GM23248 (cell line): ENCODE measurements at regions not wholly inside any gene's neighbourhood (a gene's known extent, or its start where the extent isn't known, plus 50 kb on each side); places are given as distances from the start of the nearest gene placed in this dataset.
"Not testable (repeated sequence)": the region's sequence is repeated elsewhere in the genome, so short reads cannot be mapped to it uniquely, and the experiment has no call there.

Source experiments
- DNase-seq: peaks from one replicate; pipeline ENCODE4 v3.0.0-alpha.2; 2015
- H2AFZ ChIP-seq: fragments of 200-600 bp; sonication (generic); 2 replicates; pipeline ENCODE4 v1.6.1; 2016; ENCODE audit warnings: antibody characterized with exemption
- H3F3A ChIP-seq: fragments of 200-600 bp; sonication (generic); 2 replicates; pipeline ENCODE4 v1.6.1; 2016; ENCODE audit warnings: mild to moderate bottlenecking, antibody characterized with exemption, mixed run types; ENCODE audit not compliant: insufficient read depth
- H3K27ac ChIP-seq: fragments of 200-600 bp; sonication (generic); 2 replicates; pipeline ENCODE4 v1.5.1; 2016; ENCODE audit warnings: mild to moderate bottlenecking
- H3K27me3 ChIP-seq: fragments of 200-600 bp; sonication (generic); replicated peaks from 2 replicates; pipeline ENCODE4 v1.6.1; 2016; ENCODE audit warnings: mild to moderate bottlenecking; ENCODE audit not compliant: insufficient read depth
- H3K36me3 ChIP-seq: fragments of 200-600 bp; sonication (generic); 2 replicates; pipeline ENCODE4 v1.6.1; 2016; ENCODE audit warnings: low read depth, mild to moderate bottlenecking
- H3K4me1 ChIP-seq: fragments of 200-600 bp; sonication (generic); 2 replicates; pipeline ENCODE4 v1.6.1; 2016; ENCODE audit warnings: mild to moderate bottlenecking; ENCODE audit not compliant: insufficient read depth
- H3K4me2 ChIP-seq: fragments of 200-600 bp; sonication (generic); one replicate; pipeline ENCODE4 v1.6.1; 2016; ENCODE audit warnings: mild to moderate bottlenecking; ENCODE audit not compliant: unreplicated experiment
- H3K4me3 ChIP-seq: fragments of 200-600 bp; sonication (generic); 2 replicates; pipeline ENCODE4 v1.5.1; 2016; ENCODE audit warnings: mild to moderate bottlenecking
- H3K79me2 ChIP-seq: fragments of 200-600 bp; sonication (generic); 2 replicates; pipeline ENCODE4 v1.6.1; 2016; ENCODE audit warnings: mild to moderate bottlenecking; ENCODE audit not compliant: insufficient read depth
- H3K9ac ChIP-seq: fragments of 200-600 bp; sonication (generic); 2 replicates; pipeline ENCODE4 v1.6.1; 2016; ENCODE audit warnings: mild to moderate bottlenecking
- H3K9me2 ChIP-seq: fragments of 200-600 bp; sonication (generic); 2 replicates; pipeline ENCODE4 v1.6.1; 2016; ENCODE audit warnings: mixed run types, mild to moderate bottlenecking, moderate library complexity; ENCODE audit not compliant: insufficient read depth
- H3K9me3 ChIP-seq: fragments of 200-600 bp; sonication (generic); one replicate; pipeline ENCODE4 v1.6.1; 2017; ENCODE audit warnings: low read depth
- H4K20me1 ChIP-seq: fragments of 200-600 bp; sonication (generic); 2 replicates; pipeline ENCODE4 v1.6.0; 2016; ENCODE audit not compliant: insufficient read depth
- EZH2 ChIP-seq: fragments of 200-600 bp; sonication (generic); IDR thresholded peaks from 2 replicates; pipeline ENCODE4 v1.6.1; 2018; ENCODE audit warnings: antibody characterized with exemption, mild to moderate bottlenecking; ENCODE audit not compliant: insufficient read depth, poor library complexity, severe bottlenecking
- EZH2phosphoT487 ChIP-seq: fragments of 200-600 bp; sonication (generic); IDR thresholded peaks from 2 replicates; pipeline ENCODE4 v1.6.1; 2018; ENCODE audit warnings: antibody characterized with exemption, moderate library complexity, mild to moderate bottlenecking, low read depth; ENCODE audit not compliant: insufficient read depth
- WGBS, 2 experiments: methylation state at CpG; one replicate each; pipeline ENCODE4 v1.1.6; 2015 to 2017; ENCODE audit warnings: low lambda C conversion rate in 2 of 2, low coverage in 1 of 2; ENCODE audit errors: missing lambda C conversion rate in 2 of 2; 5-methylcytosine and 5-hydroxymethylcytosine counted together
- in situ Hi-C: fragments of 300-500 bp; cut with MboI; formaldehyde crosslinking; loops from 2 replicates; pipeline ENCODE4 v1.15.0; 2020

DNA sequence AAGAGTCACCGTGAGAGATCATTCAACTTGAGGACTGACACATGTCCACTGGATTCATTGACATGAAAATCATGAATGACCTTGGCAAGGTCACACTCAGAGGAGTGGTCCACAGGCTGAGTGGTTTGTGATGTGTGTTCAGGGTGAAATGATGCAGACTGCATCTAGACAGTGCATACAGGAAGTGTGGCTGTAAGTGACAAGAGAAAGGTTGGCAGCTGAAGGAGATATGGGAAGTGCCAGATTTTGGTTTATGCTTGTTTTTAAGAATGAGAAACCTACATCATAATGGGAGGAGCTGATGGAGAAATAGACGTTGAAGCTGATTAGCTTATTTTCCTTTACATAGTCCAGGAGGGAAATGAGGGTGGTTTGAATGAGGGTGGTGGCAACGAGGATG lies 64.8 kb upstream of the VIPR2 start:
- no peaks in the 10 kb centered on the region for H4K20me1 ChIP-seq
- TF ChIP-seq EZH2phosphoT487 (no peak), EZH2 (no peak)
- H3K4me3 ChIP-seq: no peak overlapping the region
- no peak overlapping the region for H2AFZ ChIP-seq
- in situ Hi-C loops: no loop called here
- 12 to 20% methylated on average over 3 of the region's 3 CpGs for WGBS, 2 experiments
- H3K27me3 ChIP-seq: no peaks in the 10 kb centered on the region
- no peaks in the 10 kb centered on the region for H3K79me2 ChIP-seq
- H3K27ac ChIP-seq: no peak overlapping the region
- H3K4me1 ChIP-seq: no peaks in the 10 kb centered on the region
- no peaks in the 10 kb centered on the region for H3K9me2 ChIP-seq
- DNase-seq: no peak
- no peaks in the 10 kb centered on the region for H3K36me3 ChIP-seq
- H3K9me3 ChIP-seq: no peaks in the 10 kb centered on the region
- no peak overlapping the region for H3K4me2 ChIP-seq
- no peak overlapping the region for H3K9ac ChIP-seq
- no peaks in the 10 kb centered on the region for H3F3A ChIP-seq

DNA sequence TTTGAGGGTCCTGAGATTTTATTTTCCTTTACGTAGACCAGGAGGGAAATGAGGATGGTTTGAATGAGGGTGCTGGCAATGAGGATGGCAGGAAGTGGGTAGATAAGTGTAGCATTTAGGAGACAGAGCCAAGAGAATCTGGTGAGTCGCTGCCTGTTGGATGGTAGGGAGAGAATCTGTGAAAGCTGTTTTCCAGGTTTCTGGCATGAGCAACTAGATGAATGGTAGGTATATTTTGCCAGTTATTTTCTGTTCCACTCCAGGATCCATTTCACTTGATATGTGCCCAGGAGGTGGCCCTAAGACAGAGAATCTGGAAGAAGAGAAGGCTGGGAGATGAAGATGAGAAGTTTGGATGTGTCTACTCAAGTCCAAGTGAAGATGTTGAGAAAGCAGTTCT lies 63.3 kb upstream of the VIPR2 start:
- H2AFZ ChIP-seq: no peak overlapping the region
- TF ChIP-seq EZH2phosphoT487 (no peak), EZH2 (no peak)
- no peaks in the 10 kb centered on the region for H3K36me3 ChIP-seq
- in situ Hi-C loops: no loop called here
- no peaks in the 10 kb centered on the region for H3K79me2 ChIP-seq
- H3K9me3 ChIP-seq: no peaks in the 10 kb centered on the region
- no peaks in the 10 kb centered on the region for H3K4me1 ChIP-seq
- WGBS, 2 experiments: 5 to 6% methylated on average over 2 of the region's 2 CpGs
- H3K4me3 ChIP-seq: no peak overlapping the region
- H3F3A ChIP-seq: no peaks in the 10 kb centered on the region
- H3K9ac ChIP-seq: no peak overlapping the region
- H3K4me2 ChIP-seq: no peak overlapping the region
- no peaks in the 10 kb centered on the region for H4K20me1 ChIP-seq
- DNase-seq: no peak
- no peaks in the 10 kb centered on the region for H3K27me3 ChIP-seq
- H3K9me2 ChIP-seq: no peaks in the 10 kb centered on the region
- H3K27ac ChIP-seq: no peak overlapping the region

DNA sequence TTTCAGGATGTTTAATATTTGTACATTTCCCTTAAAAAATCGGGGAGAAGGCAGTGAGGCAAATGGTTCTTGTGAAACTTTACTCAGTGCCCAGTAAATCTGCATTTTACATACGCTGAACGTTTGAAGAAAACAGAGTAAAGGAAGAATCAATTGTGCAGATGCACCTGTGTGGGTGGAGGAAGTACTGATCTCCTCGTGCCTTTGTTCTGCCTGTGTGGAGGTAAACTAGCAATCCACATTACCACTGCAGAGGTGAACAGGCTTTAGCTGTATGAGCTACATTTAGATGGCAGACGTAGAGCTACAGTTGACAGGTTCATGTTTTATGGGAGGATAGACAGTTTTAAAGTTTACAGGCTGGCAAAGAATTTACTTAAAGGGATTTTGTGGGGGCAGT lies 62.7 kb upstream of the VIPR2 start:
- H3K79me2 ChIP-seq: no peaks in the 10 kb centered on the region
- no peaks in the 10 kb centered on the region for H4K20me1 ChIP-seq
- no peaks in the 10 kb centered on the region for H3F3A ChIP-seq
- no peaks in the 10 kb centered on the region for H3K4me1 ChIP-seq
- H3K27ac ChIP-seq: no peak overlapping the region
- no peaks in the 10 kb centered on the region for H3K27me3 ChIP-seq
- TF ChIP-seq EZH2 (no peak), EZH2phosphoT487 (no peak)
- H3K9me3 ChIP-seq: no peaks in the 10 kb centered on the region
- WGBS, 2 experiments: 14 to 22% methylated on average over 5 of the region's 5 CpGs
- no peak overlapping the region for H3K4me3 ChIP-seq
- DNase-seq: no peak
- H3K9ac ChIP-seq: no peak overlapping the region
- in situ Hi-C loops: no loop called here
- no peak overlapping the region for H2AFZ ChIP-seq
- no peaks in the 10 kb centered on the region for H3K36me3 ChIP-seq
- no peak overlapping the region for H3K4me2 ChIP-seq
- no peaks in the 10 kb centered on the region for H3K9me2 ChIP-seq

DNA sequence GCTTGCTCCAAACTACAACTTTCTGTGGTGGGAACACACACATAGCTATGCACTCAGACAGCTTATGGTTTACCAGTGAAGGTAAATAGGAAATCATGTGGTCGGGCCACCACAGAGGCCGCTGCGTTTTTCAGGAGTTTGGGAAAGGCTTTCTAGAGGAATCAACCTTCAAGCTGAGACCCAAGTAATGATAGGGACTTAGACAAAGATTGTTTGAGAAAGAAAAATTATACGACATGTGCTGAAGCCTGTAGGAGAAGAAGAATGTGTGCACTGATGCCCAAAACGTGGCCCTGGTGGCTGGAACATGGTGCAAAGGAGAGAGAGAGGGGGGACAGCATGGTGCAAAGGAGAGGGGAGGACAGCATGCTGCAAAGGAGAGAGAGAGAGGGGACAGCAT lies 61.2 kb upstream of the VIPR2 start:
- Histone ChIP-seq H3K79me2 (no peaks in the 10 kb centered on the region), H3F3A (no peaks in the 10 kb centered on the region), H3K4me2 (no peak overlapping the region), H3K36me3 (no peaks in the 10 kb centered on the region), H4K20me1 (no peaks in the 10 kb centered on the region), H3K9me2 (no peaks in the 10 kb centered on the region), H2AFZ (no peak overlapping the region), H3K4me3 (no peak overlapping the region), H3K27me3 (no peaks in the 10 kb centered on the region), H3K9ac (no peak overlapping the region), H3K4me1 (no peaks in the 10 kb centered on the region), H3K9me3 (no peaks in the 10 kb centered on the region), H3K27ac (no peak overlapping the region)
- WGBS, 2 experiments: 9 to 11% methylated on average over 5 of the region's 5 CpGs
- DNase-seq: no peak
- TF ChIP-seq EZH2 (no peak), EZH2phosphoT487 (no peak)
- in situ Hi-C loops: no loop called here

DNA sequence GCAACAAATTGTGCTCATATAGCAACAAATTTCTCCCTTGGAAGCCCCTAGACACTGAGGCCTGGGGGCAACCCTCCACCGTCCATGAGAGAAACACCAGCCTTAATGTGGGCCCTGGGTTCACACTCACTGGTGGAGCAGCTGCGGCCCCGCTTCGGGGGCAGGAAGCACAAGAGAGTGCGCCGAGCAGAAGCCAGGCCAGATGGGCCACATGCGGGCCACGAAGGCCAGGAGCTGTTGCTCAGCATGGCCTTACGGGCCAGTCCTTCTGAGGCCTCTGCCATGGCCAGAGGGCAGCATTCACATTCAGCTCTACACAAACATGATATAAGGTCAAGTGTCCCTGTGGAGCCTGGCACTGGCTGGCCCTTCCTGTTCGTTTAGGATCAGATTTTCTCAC lies 60.0 kb upstream of the VIPR2 start:
- Histone ChIP-seq H3K27ac (no peak overlapping the region), H4K20me1 (no peaks in the 10 kb centered on the region), H3K9me2 (no peaks in the 10 kb centered on the region), H3K4me3 (no peak overlapping the region), H3K4me2 (no peak overlapping the region), H3F3A (no peaks in the 10 kb centered on the region), H3K27me3 (no peaks in the 10 kb centered on the region), H3K9me3 (no peaks in the 10 kb centered on the region), H3K79me2 (no peaks in the 10 kb centered on the region), H2AFZ (no peak overlapping the region), H3K4me1 (no peaks in the 10 kb centered on the region), H3K9ac (no peak overlapping the region), H3K36me3 (no peaks in the 10 kb centered on the region)
- in situ Hi-C loops: no loop called here
- TF ChIP-seq EZH2 (no peak), EZH2phosphoT487 (no peak)
- 40 to 51% methylated on average over 10 of the region's 10 CpGs for WGBS, 2 experiments
- no peak for DNase-seq

DNA sequence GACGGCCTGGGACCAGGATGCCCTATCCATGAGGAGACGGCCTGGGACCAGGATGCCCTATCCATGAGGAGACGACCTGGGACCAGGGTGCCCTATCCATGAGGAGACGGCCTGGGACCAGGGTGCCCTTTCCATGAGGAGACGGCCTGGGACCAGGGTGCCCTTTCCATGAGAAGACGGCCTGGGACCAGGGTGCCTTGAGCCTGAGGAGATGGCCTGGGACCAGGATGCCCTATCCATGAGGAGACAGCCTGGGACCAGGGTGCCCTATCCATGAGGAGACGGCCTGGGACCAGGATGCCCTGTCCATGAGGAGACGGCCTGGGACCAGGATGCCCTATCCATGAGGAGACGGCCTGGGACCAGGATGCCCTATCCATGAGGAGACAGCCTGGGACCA lies 58.6 kb upstream of the VIPR2 start:
- H3K4me2 ChIP-seq, H3F3A ChIP-seq, H3K79me2 ChIP-seq, H3K36me3 ChIP-seq, DNase-seq, in situ Hi-C loops, H3K27me3 ChIP-seq, H2AFZ ChIP-seq, H3K9me2 ChIP-seq, H3K9me3 ChIP-seq, H3K4me3 ChIP-seq, H3K27ac ChIP-seq, H3K9ac ChIP-seq, H3K4me1 ChIP-seq, H4K20me1 ChIP-seq: not testable (repeated sequence)
- WGBS, 2 experiments: 58 to 63% methylated on average over 6 to 9 of the region's 9 CpGs
